DMS53 (cell line): ENCODE measurements at regions not wholly inside any gene's neighbourhood (a gene's known extent, or its start where the extent isn't known, plus 50 kb on each side); places are given as distances from the start of the nearest gene placed in this dataset.

ENCODE experiments used
- DNase-seq: peaks from one replicate; lab custom pipeline; 2025; lab: John Stamatoyannopoulos, UW

- DNase-seq, result no peak
These were observed 84.2 kb upstream of the MAPK4 start for GRCh38 chr18:50475538-50476193.

DNA sequence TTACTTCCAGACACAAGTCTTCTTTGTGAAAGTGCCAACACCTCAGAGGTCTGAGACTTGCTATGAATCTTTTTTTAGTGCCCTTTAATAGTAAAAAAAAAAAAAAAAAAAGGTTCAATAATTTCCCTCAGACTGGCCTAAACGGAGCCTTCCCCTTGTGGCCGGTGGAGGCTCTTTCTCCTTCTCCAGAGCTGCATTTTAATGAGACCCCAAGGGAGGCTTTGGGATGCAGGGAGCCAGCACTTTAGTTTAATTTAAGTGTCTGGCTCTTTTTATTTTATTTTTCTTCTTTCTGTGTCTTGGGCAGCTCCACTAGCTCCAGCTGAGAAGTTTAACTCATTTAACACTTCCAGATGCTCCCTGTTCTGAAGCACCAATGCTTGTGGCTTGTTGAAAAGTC is 67.8 kb upstream of the MAPK4 start:
- no peak for DNase-seq

GRCh38 chr18:50494569-50494968 is 65.3 kb upstream of the MAPK4 start:
- no peak for DNase-seq

DNA sequence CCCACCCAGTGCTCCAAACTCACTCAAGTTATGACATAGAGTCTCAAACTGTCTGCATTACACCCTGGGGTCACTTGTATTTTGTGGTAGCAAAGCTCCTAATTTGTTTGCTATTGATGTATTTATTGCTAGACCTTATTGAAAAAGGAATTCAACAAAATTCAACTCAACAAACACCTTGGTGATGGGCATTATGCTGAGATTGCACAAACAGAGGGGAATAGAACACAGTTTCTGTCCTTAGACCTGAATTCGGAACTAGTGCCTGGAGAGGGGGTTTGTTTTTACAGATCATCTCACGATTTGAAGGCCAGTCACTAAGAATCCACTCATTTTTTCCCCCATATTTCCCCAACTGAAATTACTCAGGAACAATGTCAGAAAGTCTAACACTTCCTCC is 53.5 kb upstream of the MAPK4 start:
- no peak for DNase-seq

GRCh38 chr18:50507120-50507590 is 52.7 kb upstream of the MAPK4 start:
- peak; percentile 76 for DNase-seq

DNA sequence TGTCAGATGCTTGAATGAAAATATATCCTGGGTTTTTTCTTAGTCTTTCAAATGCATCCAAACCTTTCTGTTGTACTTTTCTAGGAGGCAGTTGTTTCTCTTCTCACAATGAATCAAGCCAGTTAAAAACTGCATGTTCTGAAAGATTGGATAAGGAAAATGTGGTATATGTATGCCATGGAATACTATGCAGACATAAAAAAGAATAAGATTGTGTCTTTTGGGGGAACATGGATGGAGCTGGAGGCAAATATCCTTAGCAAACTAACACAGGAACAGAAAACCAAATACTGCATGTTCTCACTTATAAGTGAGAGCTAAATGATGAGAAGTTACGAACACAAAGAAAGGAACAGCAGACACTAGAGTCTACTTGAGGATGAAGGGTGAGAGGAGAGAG is 51.7 kb upstream of the MAPK4 start:
- DNase-seq, result no peak

DNA sequence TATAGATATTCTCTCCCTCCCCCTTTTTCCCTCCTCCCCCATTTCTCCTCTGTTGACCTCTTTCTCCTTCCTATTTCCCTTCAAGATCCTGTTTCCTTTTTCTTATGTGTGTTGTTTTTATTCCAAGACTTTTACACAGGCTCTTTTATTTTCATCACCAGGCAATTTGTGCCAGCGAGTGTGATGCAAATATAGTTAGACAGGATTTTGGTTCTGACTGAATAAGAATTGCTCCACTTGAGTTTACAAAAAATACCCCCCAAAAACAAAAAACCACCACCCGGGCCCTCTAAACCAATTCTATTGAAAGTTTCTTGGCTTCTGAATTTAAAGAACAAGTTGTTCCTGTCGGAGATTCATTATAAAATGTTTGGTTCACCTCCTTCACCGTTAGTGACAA is 50.9 kb upstream of the MAPK4 start:
- no peak for DNase-seq
